ENCODE measurements at regions not wholly inside any gene's neighbourhood (a gene's known extent, or its start where the extent isn't known, plus 50 kb on each side); places are given as distances from the start of the nearest gene placed in this dataset.

- ChIA-PET SMC1A (ENCODE audit: uncharacterized antibody, unreplicated experiment) (interaction anchor here (0.6 to 1.9 kb wide), 3 partner anchors 8 to 508 kb away, joined by 3 to 5 read pairs (median 3); no protein-coding TSS in a partner anchor), POLR2A (interaction anchor here (1.0 kb wide), 1 partner anchor 11 kb away, joined by 3 read pairs; no protein-coding TSS in a partner anchor), CTCF (interaction anchor here (1.0 to 1.4 kb wide), 2 partner anchors 19 to 207 kb away, joined by 3 to 4 read pairs; no protein-coding TSS in a partner anchor), RAD21 (ENCODE audit: unreplicated experiment) (interaction anchor here (0.5 kb wide), 1 partner anchor 161 kb away, joined by 3 read pairs; no protein-coding TSS in a partner anchor)
- Histone ChIP-seq H3K9ac (ENCODE audit: control insufficient read depth, insufficient read depth, low read length) (no peak overlapping the region), H3K9me3 (replicated peaks; ENCODE audit: control insufficient read depth, insufficient read depth, low read length) (peaks cover 2% of the 10 kb centered on the region; the same call in 1 of the 3 replicates), H4K20me1 (ENCODE audit: control insufficient read depth, insufficient read depth) (no peaks in the 10 kb centered on the region), H3K4me1 (ENCODE audit: control insufficient read depth, insufficient read depth, low read length) (peaks cover 55% of the 10 kb centered on the region), H2AFZ (ENCODE audit: control insufficient read depth, low read depth, low read length) (no peak overlapping the region; the same call in 1 of the 2 replicates), H3K36me3 (ENCODE audit: control insufficient read depth in 2 of 2, insufficient read depth in 2 of 2, low read length in 1 of 2) (no peaks in the 10 kb centered on the region), H3K79me2 (ENCODE audit: control insufficient read depth, insufficient read depth, low read length) (no peaks in the 10 kb centered on the region), H3K27me3 (replicated peaks in 1 of 2; ENCODE audit: control insufficient read depth in 2 of 2, insufficient read depth in 2 of 2, low read length in 1 of 2) (no peaks in the 10 kb centered on the region), H3K4me2 (ENCODE audit: control insufficient read depth, insufficient read depth) (no peak overlapping the region; the same call in 1 of the 2 replicates), H3K27ac (ENCODE audit: control insufficient read depth, insufficient read depth) (no peak overlapping the region), H3K4me3 (no peak overlapping the region)
- intact Hi-C loops (cut with micrococcal nuclease; ENCODE audit: unreplicated experiment) (loop anchor here (2.0 kb wide), 1 partner anchor 229 kb away; no protein-coding TSS in a partner anchor), in situ Hi-C loops (cut with MboI) (no loop called here)
- no peak for FAIRE-seq
- BruUV-seq (replicated peaks) = no TSS peak
- no peak for DNase-seq (ENCODE audit: low read depth, low spot score)
- ATAC-seq = peak; percentile 47
- TF ChIP-seq, protein P1, sequence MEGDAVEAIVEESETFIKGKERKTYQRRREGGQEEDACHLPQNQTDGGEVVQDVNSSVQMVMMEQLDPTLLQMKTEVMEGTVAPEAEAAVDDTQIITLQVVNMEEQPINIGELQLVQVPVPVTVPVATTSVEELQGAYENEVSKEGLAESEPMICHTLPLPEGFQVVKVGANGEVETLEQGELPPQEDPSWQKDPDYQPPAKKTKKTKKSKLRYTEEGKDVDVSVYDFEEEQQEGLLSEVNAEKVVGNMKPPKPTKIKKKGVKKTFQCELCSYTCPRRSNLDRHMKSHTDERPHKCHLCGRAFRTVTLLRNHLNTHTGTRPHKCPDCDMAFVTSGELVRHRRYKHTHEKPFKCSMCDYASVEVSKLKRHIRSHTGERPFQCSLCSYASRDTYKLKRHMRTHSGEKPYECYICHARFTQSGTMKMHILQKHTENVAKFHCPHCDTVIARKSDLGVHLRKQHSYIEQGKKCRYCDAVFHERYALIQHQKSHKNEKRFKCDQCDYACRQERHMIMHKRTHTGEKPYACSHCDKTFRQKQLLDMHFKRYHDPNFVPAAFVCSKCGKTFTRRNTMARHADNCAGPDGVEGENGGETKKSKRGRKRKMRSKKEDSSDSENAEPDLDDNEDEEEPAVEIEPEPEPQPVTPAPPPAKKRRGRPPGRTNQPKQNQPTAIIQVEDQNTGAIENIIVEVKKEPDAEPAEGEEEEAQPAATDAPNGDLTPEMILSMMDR (IDR thresholded peaks at IDR 0.05 in 2 of 3, conservative IDR thresholded peaks at IDR 0.05 in 1 of 3; ENCODE audit: control insufficient read depth in 2 of 3, extremely low read depth in 1 of 3, insufficient read depth in 1 of 3, low read depth in 3 of 3, low read length in 3 of 3) = peak in 1 of 3 experiments; percentile 23; a peak in 1 of 6 replicates
- TF ChIP-seq PBX3 (IDR thresholded peaks at IDR 0.05; ENCODE audit: insufficient replicate concordance, low read depth, low read length) (no peak), RUNX3 (IDR thresholded peaks at IDR 0.05; ENCODE audit: low read length) (peak; percentile 23; the same call in 1 of the 2 replicates), RAD21 (IDR thresholded peaks at IDR 0.05; ENCODE audit: insufficient read depth, low read depth, low read length) (0 out of 2 replicates have a peak, but pooled peaks have one; percentile 2), EED (IDR thresholded peaks at IDR 0.05; ENCODE audit: low read depth) (0 out of 2 replicates have a peak, but pooled peaks have one; percentile 27), RFX5 (IDR thresholded peaks at IDR 0.05; ENCODE audit: low read depth, low read length) (no peak), SPI1 (IDR thresholded peaks at IDR 0.05; ENCODE audit: borderline replicate concordance, insufficient read depth, low read depth, low read length) (peak; percentile 61; the same call in 1 of the 2 replicates), BHLHE40 (IDR thresholded peaks at IDR 0.05; ENCODE audit: borderline replicate concordance in 1 of 2, low read depth in 2 of 2, low read length in 1 of 2) (peak; percentile 49 to 57; a peak in 3 of 4 replicates)
- 53% methylated on average over 9 of the region's 9 CpGs for WGBS (ENCODE audit: insufficient coverage, insufficient replicate concordance, low lambda C conversion rate, missing lambda C conversion rate)
Observed at GRCh38 chr15:70259640-70260508, 162.2 kb upstream of the TLE3 start.
